Epithelial cell of esophagus (primary cell): ENCODE measurements at regions not wholly inside any gene's neighbourhood (a gene's known extent, or its start where the extent isn't known, plus 50 kb on each side); places are given as distances from the start of the nearest gene placed in this dataset.
A peak's percentile ranks its signal among the peaks of the same experiment; 100 is the strongest.

Source experiments
- DNase-seq: peaks from one replicate; pipeline ENCODE4 v3.0.0; 2010; ENCODE audit warnings: low read depth
- H3K4me3 ChIP-seq: 2 replicates; pipeline ENCODE4 v1.5.1; 2011; ENCODE audit warnings: mild to moderate bottlenecking, low read length, control low read depth
- CTCF ChIP-seq: IDR thresholded peaks from 2 replicates; pipeline ENCODE4 v1.5.1; 2011; ENCODE audit warnings: low read depth, mild to moderate bottlenecking, low read length, control low read depth, inconsistent platforms; ENCODE audit not compliant: insufficient read depth; ENCODE audit errors: missing control alignments

- DNase-seq, result no peak
- TF ChIP-seq CTCF, result no peak
Observed at GRCh38 chr1:185477638-185478580, 160.9 kb upstream of the IVNS1ABP start.

GRCh38 chr1:185474440-185475149, 157.6 kb upstream of the IVNS1ABP start:
- no peak for TF ChIP-seq CTCF
- no peak overlapping the region for H3K4me3 ChIP-seq
- DNase-seq, result peak; percentile 39

More at GRCh38 chr1:185477638-185478580, 160.9 kb upstream of the IVNS1ABP start:
- H3K4me3 ChIP-seq, result no peak overlapping the region

GRCh38 chr1:185473186-185473585, 156.1 kb upstream of the IVNS1ABP start:
- TF ChIP-seq CTCF, result no peak
- DNase-seq, result no peak

GRCh38 chr1:185468626-185469025, 151.6 kb upstream of the IVNS1ABP start:
- no peak overlapping the region for H3K4me3 ChIP-seq
- TF ChIP-seq CTCF, result no peak
- DNase-seq, result no peak

More at GRCh38 chr1:185473186-185473585, 156.1 kb upstream of the IVNS1ABP start:
- H3K4me3 ChIP-seq, result no peak overlapping the region

- no peak for TF ChIP-seq CTCF
- no peak overlapping the region for H3K4me3 ChIP-seq
- DNase-seq, result no peak
Observed at GRCh38 chr1:185467122-185467521, 150.1 kb upstream of the IVNS1ABP start.

GRCh38 chr1:185464777-185465176, 147.7 kb upstream of the IVNS1ABP start:
- no peak overlapping the region for H3K4me3 ChIP-seq
- no peak for DNase-seq
- no peak for TF ChIP-seq CTCF
